ENCODE measurements at regions not wholly inside any gene's neighbourhood (a gene's known extent, or its start where the extent isn't known, plus 50 kb on each side); places are given as distances from the start of the nearest gene placed in this dataset.
"Not testable (repeated sequence)": the region's sequence is repeated elsewhere in the genome, so short reads cannot be mapped to it uniquely, and the experiment has no call there.

GRCh38 chr9:106107716-106108115 lies 413.4 kb downstream of the TMEM38B start:
- TF ChIP-seq, protein P1, sequence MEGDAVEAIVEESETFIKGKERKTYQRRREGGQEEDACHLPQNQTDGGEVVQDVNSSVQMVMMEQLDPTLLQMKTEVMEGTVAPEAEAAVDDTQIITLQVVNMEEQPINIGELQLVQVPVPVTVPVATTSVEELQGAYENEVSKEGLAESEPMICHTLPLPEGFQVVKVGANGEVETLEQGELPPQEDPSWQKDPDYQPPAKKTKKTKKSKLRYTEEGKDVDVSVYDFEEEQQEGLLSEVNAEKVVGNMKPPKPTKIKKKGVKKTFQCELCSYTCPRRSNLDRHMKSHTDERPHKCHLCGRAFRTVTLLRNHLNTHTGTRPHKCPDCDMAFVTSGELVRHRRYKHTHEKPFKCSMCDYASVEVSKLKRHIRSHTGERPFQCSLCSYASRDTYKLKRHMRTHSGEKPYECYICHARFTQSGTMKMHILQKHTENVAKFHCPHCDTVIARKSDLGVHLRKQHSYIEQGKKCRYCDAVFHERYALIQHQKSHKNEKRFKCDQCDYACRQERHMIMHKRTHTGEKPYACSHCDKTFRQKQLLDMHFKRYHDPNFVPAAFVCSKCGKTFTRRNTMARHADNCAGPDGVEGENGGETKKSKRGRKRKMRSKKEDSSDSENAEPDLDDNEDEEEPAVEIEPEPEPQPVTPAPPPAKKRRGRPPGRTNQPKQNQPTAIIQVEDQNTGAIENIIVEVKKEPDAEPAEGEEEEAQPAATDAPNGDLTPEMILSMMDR (conservative IDR thresholded peaks at IDR 0.05; ENCODE audit: low read depth, low read length), result no peak

GRCh38 chr9:106109706-106110105 lies 415.4 kb downstream of the TMEM38B start:
- DNase-seq (ENCODE audit: low read depth); H3K4me3 ChIP-seq (ENCODE audit: low read depth, low read length): not testable (repeated sequence)

More at GRCh38 chr9:106107716-106108115, 413.4 kb downstream of the TMEM38B start:
- no peak overlapping the region for H3K4me3 ChIP-seq (ENCODE audit: low read depth, low read length)
- DNase-seq (ENCODE audit: low read depth), result no peak

GRCh38 chr9:106110483-106110882 lies 416.1 kb downstream of the TMEM38B start:
- TF ChIP-seq, protein P1 (conservative IDR thresholded peaks at IDR 0.05; ENCODE audit: low read depth, low read length), result no peak
- no peak overlapping the region for H3K4me3 ChIP-seq (ENCODE audit: low read depth, low read length)
- DNase-seq (ENCODE audit: low read depth), result no peak

- TF ChIP-seq, protein P1 (conservative IDR thresholded peaks at IDR 0.05; ENCODE audit: low read depth, low read length), result no peak
- no peak overlapping the region for H3K4me3 ChIP-seq (ENCODE audit: low read depth, low read length)
- DNase-seq (ENCODE audit: low read depth), result no peak
These were observed 416.8 kb downstream of the TMEM38B start for GRCh38 chr9:106111039-106111730.

GRCh38 chr9:106112935-106113334 lies 418.6 kb downstream of the TMEM38B start:
- TF ChIP-seq, protein P1 (conservative IDR thresholded peaks at IDR 0.05; ENCODE audit: low read depth, low read length), result no peak

GRCh38 chr9:106119176-106119575 lies 424.8 kb downstream of the TMEM38B start:
- DNase-seq (ENCODE audit: low read depth), result no peak

More at GRCh38 chr9:106112935-106113334, 418.6 kb downstream of the TMEM38B start:
- DNase-seq (ENCODE audit: low read depth), result no peak
- no peak overlapping the region for H3K4me3 ChIP-seq (ENCODE audit: low read depth, low read length)

GRCh38 chr9:106120071-106120470 lies 425.7 kb downstream of the TMEM38B start:
- DNase-seq (ENCODE audit: low read depth), result no peak
- H3K4me3 ChIP-seq (ENCODE audit: low read depth, low read length), result no peak overlapping the region
- TF ChIP-seq, protein P1 (conservative IDR thresholded peaks at IDR 0.05; ENCODE audit: low read depth, low read length), result no peak

More at GRCh38 chr9:106119176-106119575, 424.8 kb downstream of the TMEM38B start:
- no peak overlapping the region for H3K4me3 ChIP-seq (ENCODE audit: low read depth, low read length)
- TF ChIP-seq, protein P1 (conservative IDR thresholded peaks at IDR 0.05; ENCODE audit: low read depth, low read length), result no peak
